ENCODE measurements at regions not wholly inside any gene's neighbourhood (a gene's known extent, or its start where the extent isn't known, plus 50 kb on each side); places are given as distances from the start of the nearest gene placed in this dataset.

- 58 to 68% methylated on average over 3 of the region's 3 CpGs for WGBS, 2 donors
- no peak for TF ChIP-seq CTCF (IDR thresholded peaks at IDR 0.05)
- no peaks in the 10 kb centered on the region for H3K4me1 ChIP-seq
- intact Hi-C loops (cut with DNase I), result no loop called here
- no peak overlapping the region for H3K27ac ChIP-seq
- no peaks in the 10 kb centered on the region for H3K36me3 ChIP-seq
- H3K27me3 ChIP-seq, result peaks cover 0 to 14% (median 0%) of the 10 kb centered on the region in 4 donors
- no peak overlapping the region for H3K4me3 ChIP-seq
- H3K9me3 ChIP-seq, result no peaks in the 10 kb centered on the region
- no peak for DNase-seq
Measured at GRCh38 chr7:25995216-25995615, 156.8 kb upstream of the NFE2L3 start.

GRCh38 chr7:25996006-25996408, 156.0 kb upstream of the NFE2L3 start:
- no peak for TF ChIP-seq CTCF (IDR thresholded peaks at IDR 0.05)
- no peak for TF ChIP-seq POLR2A (IDR thresholded peaks at IDR 0.05)
- Histone ChIP-seq H3K4me3 (no peak overlapping the region), H3K27ac (no peak overlapping the region), H3K27me3 (peaks cover 0 to 14% (median 0%) of the 10 kb centered on the region in 4 donors), H3K36me3 (no peaks in the 10 kb centered on the region), H3K4me1 (no peaks in the 10 kb centered on the region), H3K9me3 (no peaks in the 10 kb centered on the region)
- WGBS, 2 donors, result 64 to 68% methylated on average over 7 of the region's 7 CpGs
- no peak for DNase-seq
- intact Hi-C loops (cut with DNase I), result no loop called here

GRCh38 chr7:25998499-25998898, 153.5 kb upstream of the NFE2L3 start:
- Histone ChIP-seq H3K4me1 (no peaks in the 10 kb centered on the region), H3K4me3 (no peak overlapping the region), H3K9me3 (no peaks in the 10 kb centered on the region), H3K36me3 (no peaks in the 10 kb centered on the region), H3K27ac (no peak overlapping the region), H3K27me3 (peaks cover 0 to 14% (median 0%) of the 10 kb centered on the region in 4 donors)
- no peak for DNase-seq
- WGBS, 2 donors, result 87 to 90% methylated on average over 9 of the region's 9 CpGs
- intact Hi-C loops (cut with DNase I), result no loop called here
- TF ChIP-seq POLR2A (IDR thresholded peaks at IDR 0.05) (no peak), CTCF (IDR thresholded peaks at IDR 0.05) (no peak)

- intact Hi-C loops (cut with DNase I), result no loop called here
- no peak for DNase-seq
- 48 to 54% methylated on average over 3 of the region's 3 CpGs for WGBS, 2 donors
Measured at GRCh38 chr7:26000841-26001240, 151.2 kb upstream of the NFE2L3 start.

GRCh38 chr7:26001662-26002244, 150.2 kb upstream of the NFE2L3 start:
- Histone ChIP-seq H3K27me3 (peaks cover 0 to 23% (median 0%) of the 10 kb centered on the region in 4 donors), H3K27ac (no peak overlapping the region), H3K36me3 (no peaks in the 10 kb centered on the region), H3K4me3 (no peak overlapping the region), H3K9me3 (no peaks in the 10 kb centered on the region), H3K4me1 (peaks cover 0 to 7% (median 0%) of the 10 kb centered on the region in 3 donors)
- intact Hi-C loops (cut with DNase I), result no loop called here
- DNase-seq, result no peak
- no peak for TF ChIP-seq CTCF (IDR thresholded peaks at IDR 0.05)
- TF ChIP-seq POLR2A (IDR thresholded peaks at IDR 0.05), result no peak
- WGBS, 2 donors, result 18 to 22% methylated on average over 3 to 5 of the region's 5 CpGs

More at GRCh38 chr7:26000841-26001240, 151.2 kb upstream of the NFE2L3 start:
- no peaks in the 10 kb centered on the region for H3K36me3 ChIP-seq
- TF ChIP-seq POLR2A (IDR thresholded peaks at IDR 0.05) (no peak), CTCF (IDR thresholded peaks at IDR 0.05) (no peak)
- H3K4me1 ChIP-seq, result peaks cover 0 to 6% (median 0%) of the 10 kb centered on the region in 3 donors
- H3K9me3 ChIP-seq, result no peaks in the 10 kb centered on the region
- H3K27me3 ChIP-seq, result peaks cover 0 to 19% (median 0%) of the 10 kb centered on the region in 4 donors
- H3K4me3 ChIP-seq, result no peak overlapping the region
- no peak overlapping the region for H3K27ac ChIP-seq
